Stomach (tissue), 8 donors: ENCODE measurements at regions not wholly inside any gene's neighbourhood (a gene's known extent, or its start where the extent isn't known, plus 50 kb on each side); places are given as distances from the start of the nearest gene placed in this dataset.

Experiments used
- DNase-seq, 2 donors: peaks; one replicate each; pipeline versions ENCODE4 v3.0.0 to v3.0.0-alpha.2; 2013 to 2019
- H3K27ac ChIP-seq, 5 donors: fragments of 200-600 bp in 4 of 5; sonication (generic) in 4 of 5; one replicate each; pipeline ENCODE4 v1.5.1; 2013 to 2019; ENCODE audit warnings: mild to moderate bottlenecking in 1 of 5, moderate library complexity in 1 of 5
- H3K27me3 ChIP-seq, 3 donors: fragments of 200-600 bp; sonication (generic); one replicate each; pipeline ENCODE4 v1.5.1; 2017 to 2019; ENCODE audit warnings: mixed run types in 1 of 3
- H3K36me3 ChIP-seq, 4 donors: fragments of 200-600 bp; sonication (generic); 1 replicate in 3 of 4; 2 replicates in 1 of 4; pipeline ENCODE4 v1.5.1; 2016 to 2019
- H3K4me1 ChIP-seq, 4 donors: fragments of 200-600 bp; sonication (generic); one replicate each; pipeline ENCODE4 v1.5.1; 2016 to 2019
- H3K4me3 ChIP-seq, 4 donors: fragments of 200-600 bp; sonication (generic) in 3 of 4; one replicate each; pipeline ENCODE4 v1.5.1; 2016 to 2019; ENCODE audit warnings: mild to moderate bottlenecking in 1 of 4
- H3K9me3 ChIP-seq, 4 donors: fragments of 200-600 bp; sonication (generic); one replicate each; pipeline ENCODE4 v1.5.1; 2016 to 2019
- EP300 ChIP-seq: sonication (generic); formaldehyde crosslinking; IDR thresholded peaks from one replicate; pipeline ENCODE4 v1.6.1; 2017; ENCODE audit warnings: antibody characterized with exemption
- POLR2A ChIP-seq, 4 donors: fragments of 450-650 bp; IDR thresholded peaks; one replicate each; pipeline ENCODE4 v1.6.1; 2016; ENCODE audit warnings: antibody characterized with exemption in 4 of 4, control low read depth in 2 of 4, mild to moderate bottlenecking in 1 of 4, moderate library complexity in 1 of 4
- POLR2AphosphoS5 ChIP-seq, 3 donors: sonication (generic); formaldehyde crosslinking; IDR thresholded peaks; one replicate each; pipeline ENCODE4 v1.6.1; 2016; ENCODE audit warnings: antibody characterized with exemption in 3 of 3
- WGBS, 5 donors: extraction: QIAGEN DNeasy Blood & Tissue Kit in 3 of 5; methylation state at CpG; one replicate each; pipeline versions ENCODE4 v1.1.5 to v1.1.7; 2013 to 2018; 5-methylcytosine and 5-hydroxymethylcytosine counted together
- intact Hi-C: fragments of 100-400 bp; cut with DNase I; formaldehyde crosslinking; loops from one replicate; pipeline ENCODE4 v1.15.1; 2023; ENCODE audit warnings: low total_unique reads
- TF ChIP-seq, protein P1 (sequence below), 7 experiments: fragments of 450-650 bp in 4 of 7; fragments of 200-600 bp in 3 of 7; sonication (generic) in 3 of 7; IDR thresholded peaks; one replicate each; pipeline ENCODE4 v1.5.1; 2016 to 2019; ENCODE audit warnings: antibody characterized with exemption in 7 of 7, control low read depth in 2 of 7, mild to moderate bottlenecking in 1 of 7
- donor health status: healthy with polysubstance abuse.
- donor health status: Bipolar disorder and iron deficiency.
- donor health status: healthy.

DNA sequence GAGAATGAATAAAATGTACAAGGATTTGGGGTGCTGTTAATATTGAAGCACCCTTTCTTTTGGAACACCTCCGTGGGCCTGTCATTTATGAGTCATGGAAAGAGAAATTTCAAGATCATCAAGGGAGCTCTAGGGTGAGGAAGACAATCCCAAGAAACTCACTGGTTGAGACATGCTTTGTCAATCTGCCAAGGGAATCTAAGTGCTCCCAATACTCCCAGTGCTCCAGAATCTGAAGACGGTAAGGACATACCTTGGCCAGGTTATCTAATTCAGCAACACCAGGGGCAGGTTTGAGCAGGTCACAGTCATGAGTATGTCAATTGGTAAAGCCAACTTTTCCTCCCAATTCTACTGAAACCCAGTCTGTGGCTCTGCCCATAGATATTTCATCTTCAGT is 556.4 kb upstream of the CPEB2 start:
- WGBS, 5 donors: 78 to 96% (median 94%) methylated on average over 2 of the region's 2 CpGs
- H3K36me3 ChIP-seq: no peaks in the 10 kb centered on the region
- intact Hi-C loops: no loop called here

DNA sequence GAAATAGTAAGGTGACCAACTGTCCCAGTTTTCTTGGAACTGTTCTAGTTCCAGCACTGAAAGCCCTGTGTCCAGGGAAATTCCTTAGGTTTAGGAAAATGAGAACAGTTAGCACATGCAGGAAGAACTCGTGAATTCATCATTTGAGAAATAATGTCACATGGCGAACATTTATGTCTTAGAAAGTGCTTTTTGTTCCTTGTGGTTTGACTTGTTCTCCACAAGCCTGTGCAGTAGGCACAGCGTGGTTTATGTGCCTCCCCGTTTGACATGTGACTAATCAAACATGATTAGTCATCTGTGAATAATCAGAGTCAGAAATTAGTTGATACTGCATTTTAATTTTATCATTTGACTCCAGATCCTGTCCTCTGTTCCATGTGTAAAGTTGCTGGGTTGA is 556.0 kb upstream of the CPEB2 start:
- DNase-seq: no peak
- no peaks in the 10 kb centered on the region for H3K36me3 ChIP-seq
- no peak overlapping the region for H3K27ac ChIP-seq
- intact Hi-C loops: no loop called here
- 32 to 37% (median 35%) methylated on average over 4 of the region's 4 CpGs for WGBS, 5 donors
- no peak overlapping the region for H3K4me3 ChIP-seq
- no peaks in the 10 kb centered on the region for H3K9me3 ChIP-seq
- TF ChIP-seq EP300 (no peak), POLR2AphosphoS5 (IDR thresholded peaks at IDR 0.05) (no peak), POLR2A (IDR thresholded peaks at IDR 0.05) (no peak)
- TF ChIP-seq, protein P1, sequence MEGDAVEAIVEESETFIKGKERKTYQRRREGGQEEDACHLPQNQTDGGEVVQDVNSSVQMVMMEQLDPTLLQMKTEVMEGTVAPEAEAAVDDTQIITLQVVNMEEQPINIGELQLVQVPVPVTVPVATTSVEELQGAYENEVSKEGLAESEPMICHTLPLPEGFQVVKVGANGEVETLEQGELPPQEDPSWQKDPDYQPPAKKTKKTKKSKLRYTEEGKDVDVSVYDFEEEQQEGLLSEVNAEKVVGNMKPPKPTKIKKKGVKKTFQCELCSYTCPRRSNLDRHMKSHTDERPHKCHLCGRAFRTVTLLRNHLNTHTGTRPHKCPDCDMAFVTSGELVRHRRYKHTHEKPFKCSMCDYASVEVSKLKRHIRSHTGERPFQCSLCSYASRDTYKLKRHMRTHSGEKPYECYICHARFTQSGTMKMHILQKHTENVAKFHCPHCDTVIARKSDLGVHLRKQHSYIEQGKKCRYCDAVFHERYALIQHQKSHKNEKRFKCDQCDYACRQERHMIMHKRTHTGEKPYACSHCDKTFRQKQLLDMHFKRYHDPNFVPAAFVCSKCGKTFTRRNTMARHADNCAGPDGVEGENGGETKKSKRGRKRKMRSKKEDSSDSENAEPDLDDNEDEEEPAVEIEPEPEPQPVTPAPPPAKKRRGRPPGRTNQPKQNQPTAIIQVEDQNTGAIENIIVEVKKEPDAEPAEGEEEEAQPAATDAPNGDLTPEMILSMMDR (IDR thresholded peaks at IDR 0.05): no peak
- no peaks in the 10 kb centered on the region for H3K27me3 ChIP-seq
- H3K4me1 ChIP-seq: peaks cover 0 to 6% (median 0%) of the 10 kb centered on the region in 4 donors

More for the DNA sequence above, 556.4 kb upstream of the CPEB2 start:
- H3K27ac ChIP-seq: no peak overlapping the region
- H3K9me3 ChIP-seq: no peaks in the 10 kb centered on the region
- TF ChIP-seq EP300: no peak
- peaks cover 0 to 6% (median 0%) of the 10 kb centered on the region in 4 donors for H3K4me1 ChIP-seq
- H3K4me3 ChIP-seq: no peak overlapping the region
- H3K27me3 ChIP-seq: no peaks in the 10 kb centered on the region
- DNase-seq: no peak

DNA sequence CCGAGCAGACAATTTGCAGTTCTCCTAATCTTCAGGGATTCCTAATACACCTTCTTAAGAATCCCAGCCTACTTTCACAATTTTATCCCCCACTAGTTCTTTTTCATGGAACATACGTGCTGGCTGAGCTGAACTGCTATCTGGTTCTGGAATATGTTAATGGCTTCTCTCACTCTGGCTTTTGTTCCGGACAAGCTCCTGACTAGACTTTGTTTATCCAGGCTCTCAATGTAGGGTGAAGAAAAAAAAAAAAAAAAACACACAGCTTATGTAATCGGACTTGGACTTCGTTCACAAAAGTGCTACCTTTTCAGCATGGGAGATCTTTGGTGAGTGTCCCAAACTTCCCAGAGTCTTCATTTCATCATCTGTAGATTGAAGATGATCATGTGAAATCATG is 555.4 kb upstream of the CPEB2 start:
- Histone ChIP-seq H3K4me3 (no peak overlapping the region), H3K4me1 (peaks cover 0 to 6% (median 0%) of the 10 kb centered on the region in 4 donors), H3K36me3 (no peaks in the 10 kb centered on the region), H3K9me3 (no peaks in the 10 kb centered on the region), H3K27me3 (no peaks in the 10 kb centered on the region), H3K27ac (no peak overlapping the region)
- no peak for TF ChIP-seq EP300
- no peak for TF ChIP-seq POLR2AphosphoS5 (IDR thresholded peaks at IDR 0.05)
- no peak for TF ChIP-seq POLR2A (IDR thresholded peaks at IDR 0.05)
- TF ChIP-seq, protein P1 (IDR thresholded peaks at IDR 0.05): no peak
- intact Hi-C loops: no loop called here
- WGBS, 5 donors: 26 to 42% (median 30%) methylated on average over 5 of the region's 5 CpGs
- peak in 1 of 2 donors; percentile 20 for DNase-seq

DNA sequence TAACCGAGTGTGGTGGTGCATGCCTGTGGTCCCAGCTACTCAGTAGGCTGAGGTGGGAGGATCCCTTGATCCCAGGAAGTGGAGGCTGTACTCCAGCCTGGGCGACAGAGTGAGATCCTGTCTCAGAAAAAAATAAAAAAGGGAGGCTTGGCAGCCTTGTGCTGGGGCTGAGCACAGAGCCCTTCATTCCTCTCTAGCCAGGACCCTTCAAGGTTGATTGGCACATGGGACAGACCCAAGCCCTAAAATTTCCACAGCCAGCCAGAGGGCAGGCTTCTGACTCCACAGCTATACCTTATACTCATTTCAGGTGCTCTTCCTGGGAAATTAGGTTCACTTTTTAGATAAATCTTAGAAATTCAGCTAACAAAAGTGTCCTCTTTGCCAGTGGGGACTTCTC is 553.0 kb upstream of the CPEB2 start:
- no peak for DNase-seq
- peaks cover 0 to 14% (median 3%) of the 10 kb centered on the region in 4 donors for H3K4me1 ChIP-seq
- H3K4me3 ChIP-seq: no peak overlapping the region
- intact Hi-C loops: no loop called here
- 69 to 82% (median 77%) methylated on average over 2 of the region's 2 CpGs for WGBS, 5 donors
- no peaks in the 10 kb centered on the region for H3K36me3 ChIP-seq
- TF ChIP-seq EP300 (no peak), POLR2AphosphoS5 (IDR thresholded peaks at IDR 0.05) (no peak), POLR2A (IDR thresholded peaks at IDR 0.05) (no peak)
- TF ChIP-seq, protein P1 (IDR thresholded peaks at IDR 0.05): no peak
- no peaks in the 10 kb centered on the region for H3K27me3 ChIP-seq
- no peaks in the 10 kb centered on the region for H3K9me3 ChIP-seq
- no peak overlapping the region for H3K27ac ChIP-seq

DNA sequence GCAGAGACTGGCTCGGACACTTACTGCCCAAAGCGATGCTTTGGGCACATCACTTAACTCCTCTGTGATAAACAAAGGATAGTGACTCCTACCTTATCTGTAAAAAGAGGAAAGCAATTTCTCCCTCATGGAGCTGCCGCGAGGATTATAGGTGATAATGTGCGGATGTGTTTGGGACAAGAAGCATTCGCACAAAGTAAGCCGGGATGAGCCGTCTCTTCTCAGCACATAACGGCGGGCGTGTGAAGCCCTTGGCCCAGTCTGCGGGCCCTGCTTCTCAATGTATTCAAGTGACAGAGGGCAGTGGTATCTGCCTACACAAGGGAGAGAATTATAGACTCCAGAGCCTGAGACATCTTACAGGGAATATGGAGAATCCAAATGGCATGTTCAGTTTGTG is 550.3 kb upstream of the CPEB2 start:
- intact Hi-C loops: no loop called here
- no peaks in the 10 kb centered on the region for H3K36me3 ChIP-seq
- 87 to 95% (median 88%) methylated on average over 12 of the region's 12 CpGs for WGBS, 5 donors
- H3K27ac ChIP-seq: no peak overlapping the region
- no peaks in the 10 kb centered on the region for H3K9me3 ChIP-seq
- no peaks in the 10 kb centered on the region for H3K27me3 ChIP-seq
- peaks cover 0 to 14% (median 0%) of the 10 kb centered on the region in 4 donors for H3K4me1 ChIP-seq
- TF ChIP-seq EP300: no peak
- no peak for TF ChIP-seq POLR2A (IDR thresholded peaks at IDR 0.05)
- no peak for TF ChIP-seq POLR2AphosphoS5 (IDR thresholded peaks at IDR 0.05)
- TF ChIP-seq, protein P1 (IDR thresholded peaks at IDR 0.05): no peak
- no peak for DNase-seq
- no peak overlapping the region for H3K4me3 ChIP-seq
